GM12872 (cell line): ENCODE measurements at regions not wholly inside any gene's neighbourhood (a gene's known extent, or its start where the extent isn't known, plus 50 kb on each side); places are given as distances from the start of the nearest gene placed in this dataset.

Source experiments
- TF ChIP-seq, protein P1 (sequence below): IDR thresholded peaks from 3 replicates; pipeline ENCODE4 v1.5.1; 2011; ENCODE audit warnings: low read depth, mild to moderate bottlenecking, low read length, moderate library complexity; ENCODE audit not compliant: insufficient read depth

DNA sequence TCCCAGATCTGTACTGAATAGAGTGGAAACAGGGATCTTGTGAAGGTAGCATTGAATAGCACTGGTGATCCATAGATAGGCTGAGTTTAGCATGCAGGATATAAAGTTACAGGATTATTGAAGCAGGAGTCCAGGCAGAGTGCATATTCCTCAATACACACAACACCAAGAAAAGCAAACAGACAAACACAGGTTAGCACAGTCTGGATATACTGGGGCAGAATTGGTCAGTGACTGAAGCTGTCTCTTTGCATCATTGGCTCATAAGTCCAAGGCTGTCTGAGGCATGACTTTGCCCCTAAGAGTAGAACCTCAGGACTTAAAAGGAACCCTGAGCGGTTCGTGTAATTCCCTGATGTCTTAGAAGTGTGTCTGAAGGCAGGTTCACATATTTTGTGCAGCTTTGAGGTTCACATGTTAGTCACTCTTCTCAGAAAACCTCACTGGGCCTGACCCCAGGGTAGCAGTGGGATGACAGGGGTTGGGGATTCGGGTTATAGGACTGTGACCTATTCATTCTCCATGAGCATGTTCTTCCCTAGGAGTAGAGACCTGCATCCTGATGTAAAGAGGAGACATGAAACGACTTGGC is 134.6 kb downstream of the AASDH start:
- TF ChIP-seq, protein P1, sequence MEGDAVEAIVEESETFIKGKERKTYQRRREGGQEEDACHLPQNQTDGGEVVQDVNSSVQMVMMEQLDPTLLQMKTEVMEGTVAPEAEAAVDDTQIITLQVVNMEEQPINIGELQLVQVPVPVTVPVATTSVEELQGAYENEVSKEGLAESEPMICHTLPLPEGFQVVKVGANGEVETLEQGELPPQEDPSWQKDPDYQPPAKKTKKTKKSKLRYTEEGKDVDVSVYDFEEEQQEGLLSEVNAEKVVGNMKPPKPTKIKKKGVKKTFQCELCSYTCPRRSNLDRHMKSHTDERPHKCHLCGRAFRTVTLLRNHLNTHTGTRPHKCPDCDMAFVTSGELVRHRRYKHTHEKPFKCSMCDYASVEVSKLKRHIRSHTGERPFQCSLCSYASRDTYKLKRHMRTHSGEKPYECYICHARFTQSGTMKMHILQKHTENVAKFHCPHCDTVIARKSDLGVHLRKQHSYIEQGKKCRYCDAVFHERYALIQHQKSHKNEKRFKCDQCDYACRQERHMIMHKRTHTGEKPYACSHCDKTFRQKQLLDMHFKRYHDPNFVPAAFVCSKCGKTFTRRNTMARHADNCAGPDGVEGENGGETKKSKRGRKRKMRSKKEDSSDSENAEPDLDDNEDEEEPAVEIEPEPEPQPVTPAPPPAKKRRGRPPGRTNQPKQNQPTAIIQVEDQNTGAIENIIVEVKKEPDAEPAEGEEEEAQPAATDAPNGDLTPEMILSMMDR = no peak

DNA sequence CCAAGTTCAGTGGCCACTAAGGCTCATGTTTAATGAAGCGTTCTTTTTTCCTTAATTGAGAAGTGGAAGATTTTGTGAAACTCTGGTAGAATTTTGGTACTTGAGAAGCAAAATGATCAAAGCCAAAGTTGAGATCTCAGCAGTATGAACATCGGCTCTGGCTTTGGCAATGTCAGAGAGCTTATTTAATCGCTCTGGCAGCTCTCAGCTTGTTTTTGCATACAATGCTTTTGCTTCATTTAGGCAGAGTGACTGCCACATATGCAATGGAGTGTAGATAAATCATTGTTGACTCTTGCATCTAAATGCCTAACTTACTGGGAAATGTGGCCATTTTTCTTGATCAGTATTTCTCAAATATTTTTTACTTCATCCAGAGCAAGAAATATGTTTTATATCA is 135.7 kb downstream of the AASDH start:
- TF ChIP-seq, protein P1 = no peak

DNA sequence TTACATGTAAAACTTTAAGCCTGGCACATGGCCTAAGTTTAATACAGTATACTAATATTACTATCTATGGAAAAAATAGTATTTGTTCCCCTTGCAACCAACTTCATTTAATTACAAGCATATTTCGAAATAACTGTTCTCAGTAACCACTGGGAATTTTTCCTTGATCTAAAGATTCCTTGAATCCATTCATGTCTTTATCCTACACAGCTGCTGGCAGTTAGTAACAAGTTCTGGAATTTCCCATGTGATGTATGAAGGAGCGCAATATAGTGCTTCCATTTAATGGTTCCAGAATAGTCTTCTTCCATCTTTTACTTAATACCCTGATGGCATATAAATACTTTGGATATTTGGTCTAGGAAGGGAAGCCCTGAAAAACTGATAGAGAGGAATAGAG is 136.5 kb downstream of the AASDH start:
- TF ChIP-seq, protein P1 = no peak

DNA sequence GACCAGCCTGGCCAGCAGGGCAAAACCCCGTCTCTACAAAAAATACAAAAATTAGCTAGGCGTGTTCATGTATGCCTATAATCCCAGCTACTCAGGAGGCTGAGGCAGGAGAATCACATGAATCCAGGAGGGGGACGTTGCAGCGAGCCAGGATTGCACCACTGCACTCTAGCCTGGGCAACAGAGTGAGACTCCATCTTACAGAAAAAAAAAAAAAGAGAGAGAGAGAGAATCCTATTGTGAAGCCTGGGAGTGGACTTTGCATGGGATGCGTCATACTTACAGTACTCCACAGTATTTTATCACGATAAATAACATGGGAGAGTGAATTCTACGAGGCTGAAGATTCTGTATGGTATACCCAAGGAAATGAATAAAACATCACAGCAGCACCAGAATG is 139.6 kb downstream of the AASDH start:
- TF ChIP-seq, protein P1 = no peak

DNA sequence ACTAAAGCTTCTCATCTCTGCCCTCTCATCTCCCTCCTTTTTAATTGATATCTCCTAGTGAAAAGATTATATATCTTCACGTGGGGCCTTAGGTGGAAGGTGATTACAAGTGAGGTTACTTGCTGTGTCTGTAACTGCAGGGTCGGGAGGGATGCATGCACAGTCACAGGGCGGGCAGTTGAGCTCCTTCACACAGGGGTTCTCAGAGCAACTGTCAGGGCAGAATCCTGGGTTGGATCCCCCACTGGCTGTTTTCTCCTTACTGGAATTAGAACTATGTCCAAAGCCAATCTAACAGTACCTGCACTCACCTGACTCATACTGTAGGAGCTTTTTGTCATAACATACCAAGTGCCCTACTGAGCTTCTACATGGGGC is 141.1 kb downstream of the AASDH start:
- TF ChIP-seq, protein P1 = no peak

DNA sequence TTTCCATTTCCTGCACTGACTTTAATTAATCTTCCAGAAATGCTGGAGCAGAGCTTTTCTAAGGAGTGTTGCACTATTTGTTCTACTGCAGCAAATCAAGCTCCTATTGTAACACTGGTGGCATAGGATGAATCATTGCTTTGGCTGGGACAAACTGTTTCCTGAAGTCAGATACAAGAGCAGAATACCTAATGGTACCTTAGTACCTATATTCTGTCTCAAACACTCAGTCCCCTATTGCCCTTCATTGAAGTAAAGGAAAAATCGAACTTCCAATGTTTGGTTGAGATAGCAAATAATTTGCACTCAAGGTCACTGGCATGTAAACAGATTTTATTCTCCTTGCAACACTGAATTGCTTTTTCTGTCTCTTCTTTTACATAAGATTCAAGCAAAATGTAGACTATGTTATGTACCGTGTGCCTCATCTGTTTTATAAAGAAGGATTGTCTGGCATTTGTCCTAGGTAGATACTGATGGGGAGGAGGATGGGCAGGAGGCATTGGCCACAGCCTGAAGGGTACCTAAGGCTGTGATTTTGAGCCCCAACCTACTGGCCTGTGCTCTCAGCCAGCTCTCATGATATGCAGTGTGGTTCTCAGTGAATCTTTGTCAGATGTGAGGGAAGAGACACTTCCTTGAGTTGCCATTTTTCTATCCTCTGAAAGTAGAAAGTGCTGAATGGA is 141.6 kb downstream of the AASDH start:
- TF ChIP-seq, protein P1 = no peak

DNA sequence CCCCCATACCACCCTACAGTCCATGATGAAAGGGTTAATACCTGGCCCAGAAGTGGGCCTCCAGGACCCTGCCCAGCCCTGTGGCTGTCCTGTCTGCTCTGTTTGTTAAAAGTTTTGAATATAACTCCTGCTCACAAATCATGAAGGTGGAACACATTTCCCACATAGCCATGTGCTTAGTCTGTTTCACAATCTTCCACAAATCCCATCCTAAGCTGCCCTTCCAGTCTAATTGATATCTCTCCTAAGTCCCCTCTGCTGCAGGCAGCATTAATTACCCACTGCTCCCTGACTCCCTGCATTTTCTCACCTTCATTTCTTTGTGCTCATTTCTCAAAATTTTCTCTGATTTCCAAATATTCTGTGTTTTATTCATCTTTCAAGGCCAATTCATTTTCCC is 142.6 kb downstream of the AASDH start:
- TF ChIP-seq, protein P1 = no peak

DNA sequence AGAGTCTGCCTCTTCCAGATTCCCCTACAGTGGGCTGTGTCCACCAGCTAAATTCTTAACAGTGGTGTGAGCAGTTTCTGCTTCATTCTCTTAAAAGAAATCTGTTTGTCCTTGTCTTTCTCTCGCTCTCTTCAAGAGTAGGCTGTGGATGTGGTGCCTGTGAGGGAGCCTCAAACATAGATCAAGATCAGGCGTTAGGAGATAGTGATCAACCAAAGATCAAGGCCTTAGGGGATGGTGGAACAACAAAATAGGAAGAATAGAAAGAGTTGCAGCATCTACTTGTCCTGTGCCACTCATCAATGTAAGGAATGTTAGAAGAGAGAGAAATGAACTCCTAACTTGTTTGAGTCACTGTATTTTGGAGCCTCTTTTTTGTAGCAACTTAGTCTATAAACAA is 144.2 kb downstream of the AASDH start:
- TF ChIP-seq, protein P1 = no peak
